GM12892 (cell line): ENCODE measurements at regions not wholly inside any gene's neighbourhood (a gene's known extent, or its start where the extent isn't known, plus 50 kb on each side); places are given as distances from the start of the nearest gene placed in this dataset.

Experiments used
- POLR2A ChIP-seq: IDR thresholded peaks from 2 replicates; pipeline ENCODE4 v1.6.1; 2011; ENCODE audit warnings: low read depth, low read length, control low read depth
- TAF1 ChIP-seq: IDR thresholded peaks from 2 replicates; pipeline ENCODE4 v1.6.1; 2011; ENCODE audit warnings: low read depth, mild to moderate bottlenecking, control low read depth, low read length, borderline replicate concordance

DNA sequence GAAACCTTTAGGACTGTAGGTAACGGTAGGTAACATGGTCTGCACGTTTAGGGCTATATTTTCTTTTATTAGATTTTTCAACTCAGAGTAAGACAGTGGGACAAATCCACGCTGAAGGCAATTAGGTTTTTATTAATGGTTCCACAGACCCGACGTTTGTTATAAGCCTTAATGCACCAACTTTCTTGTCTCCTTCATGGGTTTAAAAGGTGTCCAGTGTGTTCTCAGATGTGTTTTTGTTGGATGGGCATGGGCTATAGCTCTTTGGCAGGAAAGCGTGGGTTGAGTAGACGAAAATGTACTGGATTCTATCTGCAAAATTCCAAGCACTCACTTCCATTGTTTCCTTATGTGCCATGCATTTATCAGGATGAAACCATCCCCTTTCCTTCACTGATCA, 88.0 kb upstream of the SIM2 start:
- TF ChIP-seq POLR2A, result no peak
- TF ChIP-seq TAF1, result no peak
